MM.1S (cell line): ENCODE measurements at regions not wholly inside any gene's neighbourhood (a gene's known extent, or its start where the extent isn't known, plus 50 kb on each side); places are given as distances from the start of the nearest gene placed in this dataset.

Experiments used
- DNase-seq: peaks from one replicate; pipeline ENCODE4 v3.0.0-alpha.2; 2015
- H2AFZ ChIP-seq: fragments of 300-600 bp; sonication (generic); 2 replicates; pipeline ENCODE4 v1.6.0; 2016; ENCODE audit warnings: antibody characterized with exemption, low read length
- H3F3A ChIP-seq: fragments of 300-600 bp; sonication (generic); 2 replicates; pipeline ENCODE4 v1.6.1; 2016; ENCODE audit warnings: mild to moderate bottlenecking, antibody characterized with exemption, low read length, moderate library complexity, mixed read lengths; ENCODE audit not compliant: insufficient read depth
- H3K27ac ChIP-seq: fragments of 300-600 bp; sonication (generic); 2 replicates; pipeline ENCODE4 v1.5.1; 2016; ENCODE audit warnings: mild to moderate bottlenecking, low read length
- H3K27me3 ChIP-seq: fragments of 300-600 bp; sonication (generic); replicated peaks from 2 replicates; pipeline ENCODE4 v1.6.0; 2016; ENCODE audit warnings: low read length; ENCODE audit not compliant: insufficient read depth
- H3K36me3 ChIP-seq: fragments of 300-600 bp; sonication (generic); replicated peaks from 2 replicates; pipeline ENCODE4 v1.6.1; 2016; ENCODE audit warnings: mild to moderate bottlenecking, low read length, mixed read lengths; ENCODE audit not compliant: insufficient read depth
- H3K4me1 ChIP-seq: fragments of 300-600 bp; sonication (generic); 2 replicates; pipeline ENCODE4 v1.6.1; 2016; ENCODE audit warnings: low read length, mixed read lengths
- H3K4me2 ChIP-seq: fragments of 300-600 bp; sonication (generic); 2 replicates; pipeline ENCODE4 v1.6.0; 2016; ENCODE audit warnings: low read depth, low read length
- H3K4me3 ChIP-seq: fragments of 300-600 bp; sonication (generic); 2 replicates; pipeline ENCODE4 v1.5.1; 2016; ENCODE audit warnings: low read length, mixed read lengths
- H3K79me2 ChIP-seq: fragments of 300-600 bp; sonication (generic); 2 replicates; pipeline ENCODE4 v1.6.1; 2016; ENCODE audit warnings: mixed run types, low read length, mixed read lengths
- H3K9ac ChIP-seq: fragments of 300-600 bp; sonication (generic); 2 replicates; pipeline ENCODE4 v1.6.1; 2016; ENCODE audit warnings: low read length, mixed read lengths
- H3K9me2 ChIP-seq: fragments of 300-600 bp; sonication (generic); replicated peaks from 2 replicates; pipeline ENCODE4 v1.6.1; 2016; ENCODE audit warnings: mild to moderate bottlenecking, low read length, mixed read lengths; ENCODE audit not compliant: insufficient read depth
- H3K9me3 ChIP-seq: fragments of 300-600 bp; sonication (generic); replicated peaks from 2 replicates; pipeline ENCODE4 v1.6.1; 2016; ENCODE audit warnings: mild to moderate bottlenecking, low read length, mixed read lengths; ENCODE audit not compliant: insufficient read depth
- H4K20me1 ChIP-seq: fragments of 300-600 bp; sonication (generic); 2 replicates; pipeline ENCODE4 v1.6.1; 2016; ENCODE audit warnings: mild to moderate bottlenecking, low read length, moderate library complexity, mixed read lengths; ENCODE audit not compliant: insufficient read depth
- EZH2 ChIP-seq: fragments of 300-600 bp; sonication (generic); optimal IDR thresholded peaks from 2 replicates; pipeline ENCODE3; 2017; ENCODE audit warnings: low read depth, mild to moderate bottlenecking, antibody characterized with exemption, low read length, mixed read lengths
- EZH2phosphoT487 ChIP-seq: fragments of 300-600 bp; sonication (generic); IDR thresholded peaks from 2 replicates; pipeline ENCODE4 v1.6.1; 2018; ENCODE audit warnings: antibody characterized with exemption, low read length
- TF ChIP-seq, protein P1 (sequence below): fragments of 300-600 bp; sonication (generic); IDR thresholded peaks from 2 replicates; pipeline ENCODE4 v1.5.1; 2016; ENCODE audit warnings: antibody characterized with exemption, low read length, mixed read lengths

DNA sequence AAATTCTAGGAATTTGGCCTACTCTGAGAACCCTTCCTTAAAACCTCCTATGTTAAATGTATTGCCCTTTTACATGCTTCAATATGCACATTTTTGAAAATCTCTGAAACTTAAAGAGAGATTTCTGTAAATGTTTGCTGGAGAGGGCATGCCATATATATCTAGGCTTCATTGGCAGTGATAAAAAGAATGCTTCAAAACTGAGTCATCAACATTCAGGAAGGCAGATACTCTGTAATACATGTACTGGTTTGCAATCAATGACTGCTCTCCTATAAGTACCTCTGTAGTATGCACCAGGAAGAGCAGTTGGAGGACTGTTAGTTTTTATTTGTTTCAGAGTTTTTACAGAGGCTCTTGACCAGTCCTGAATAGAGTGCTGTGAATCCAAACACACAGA, 739.9 kb downstream of the SLC16A7 start:
- no peak overlapping the region for H2AFZ ChIP-seq
- H3K27me3 ChIP-seq = no peaks in the 10 kb centered on the region
- no peak overlapping the region for H3K27ac ChIP-seq
- H3K4me2 ChIP-seq = no peak overlapping the region
- H3K9me3 ChIP-seq = no peaks in the 10 kb centered on the region
- H3K4me3 ChIP-seq = no peak overlapping the region
- no peaks in the 10 kb centered on the region for H3K36me3 ChIP-seq
- TF ChIP-seq, protein P1, sequence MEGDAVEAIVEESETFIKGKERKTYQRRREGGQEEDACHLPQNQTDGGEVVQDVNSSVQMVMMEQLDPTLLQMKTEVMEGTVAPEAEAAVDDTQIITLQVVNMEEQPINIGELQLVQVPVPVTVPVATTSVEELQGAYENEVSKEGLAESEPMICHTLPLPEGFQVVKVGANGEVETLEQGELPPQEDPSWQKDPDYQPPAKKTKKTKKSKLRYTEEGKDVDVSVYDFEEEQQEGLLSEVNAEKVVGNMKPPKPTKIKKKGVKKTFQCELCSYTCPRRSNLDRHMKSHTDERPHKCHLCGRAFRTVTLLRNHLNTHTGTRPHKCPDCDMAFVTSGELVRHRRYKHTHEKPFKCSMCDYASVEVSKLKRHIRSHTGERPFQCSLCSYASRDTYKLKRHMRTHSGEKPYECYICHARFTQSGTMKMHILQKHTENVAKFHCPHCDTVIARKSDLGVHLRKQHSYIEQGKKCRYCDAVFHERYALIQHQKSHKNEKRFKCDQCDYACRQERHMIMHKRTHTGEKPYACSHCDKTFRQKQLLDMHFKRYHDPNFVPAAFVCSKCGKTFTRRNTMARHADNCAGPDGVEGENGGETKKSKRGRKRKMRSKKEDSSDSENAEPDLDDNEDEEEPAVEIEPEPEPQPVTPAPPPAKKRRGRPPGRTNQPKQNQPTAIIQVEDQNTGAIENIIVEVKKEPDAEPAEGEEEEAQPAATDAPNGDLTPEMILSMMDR = no peak
- TF ChIP-seq EZH2phosphoT487 = no peak
- TF ChIP-seq EZH2 = no peak
- H3K9ac ChIP-seq = no peak overlapping the region
- H3K79me2 ChIP-seq = no peaks in the 10 kb centered on the region
- H4K20me1 ChIP-seq = no peaks in the 10 kb centered on the region
- no peaks in the 10 kb centered on the region for H3K9me2 ChIP-seq
- DNase-seq = no peak
- H3K4me1 ChIP-seq = no peaks in the 10 kb centered on the region
- H3F3A ChIP-seq = no peaks in the 10 kb centered on the region

DNA sequence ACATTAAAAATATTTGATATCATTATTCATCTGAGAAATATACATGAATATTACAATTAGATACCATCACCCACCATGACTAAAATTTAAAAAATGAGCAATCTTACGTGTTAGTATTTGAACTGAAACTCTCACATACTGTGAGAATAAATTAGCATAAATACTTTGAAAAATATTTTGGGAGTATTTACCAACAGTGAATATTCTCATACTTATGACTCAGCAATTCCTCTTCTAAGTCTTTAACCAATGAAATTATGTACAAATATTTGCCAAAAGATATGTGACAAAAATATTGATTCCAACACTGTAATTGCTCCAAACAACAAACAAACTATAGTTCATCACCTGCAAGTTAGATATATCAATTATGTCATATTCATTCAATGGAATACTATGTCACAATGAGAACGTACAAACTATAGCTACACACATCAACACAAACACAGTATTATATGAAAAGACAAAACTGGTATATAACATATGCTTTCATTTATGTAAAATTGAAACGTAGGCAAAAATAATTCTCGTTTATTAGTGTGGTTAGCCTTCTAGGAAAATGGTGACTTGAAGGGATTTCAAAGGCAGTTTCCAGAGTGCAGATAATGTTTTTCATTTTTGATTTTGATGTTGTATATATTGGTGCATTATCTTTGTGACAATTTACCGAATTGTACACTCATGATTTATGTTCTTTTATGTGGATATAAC, 742.2 kb downstream of the SLC16A7 start:
- H3K4me3 ChIP-seq = no peak overlapping the region
- H3K27ac ChIP-seq = no peak overlapping the region
- H3K4me2 ChIP-seq = no peak overlapping the region
- DNase-seq = no peak
- no peaks in the 10 kb centered on the region for H3K4me1 ChIP-seq
- H3K36me3 ChIP-seq = no peaks in the 10 kb centered on the region
- H3K79me2 ChIP-seq = no peaks in the 10 kb centered on the region
- no peaks in the 10 kb centered on the region for H3K9me3 ChIP-seq
- H2AFZ ChIP-seq = no peak overlapping the region
- H3K9ac ChIP-seq = no peak overlapping the region
- no peaks in the 10 kb centered on the region for H3K27me3 ChIP-seq
- TF ChIP-seq EZH2 (no peak), EZH2phosphoT487 (no peak)
- TF ChIP-seq, protein P1 = no peak
- no peaks in the 10 kb centered on the region for H3F3A ChIP-seq
- no peaks in the 10 kb centered on the region for H4K20me1 ChIP-seq
- H3K9me2 ChIP-seq = no peaks in the 10 kb centered on the region

DNA sequence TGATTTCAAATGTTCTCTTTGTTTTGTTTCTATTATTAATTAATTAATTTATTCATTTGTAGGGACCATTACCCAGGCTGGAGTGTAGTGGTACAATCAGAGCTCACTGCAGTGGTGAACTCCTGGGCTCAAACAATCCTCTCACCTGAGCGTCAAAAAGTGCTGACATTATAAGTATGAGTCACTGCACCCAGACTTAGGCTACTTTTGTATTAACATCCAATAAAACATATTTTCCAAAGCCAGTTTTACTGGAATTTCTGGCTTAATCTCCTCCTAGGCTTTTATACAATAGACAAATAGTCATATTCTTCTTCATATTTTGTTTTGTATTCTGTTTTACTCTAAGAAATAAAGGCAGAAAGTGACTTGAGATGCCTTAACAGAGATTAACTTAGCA, 749.6 kb downstream of the SLC16A7 start:
- Histone ChIP-seq H3K4me2 (no peak overlapping the region), H3F3A (no peaks in the 10 kb centered on the region), H4K20me1 (no peaks in the 10 kb centered on the region), H3K4me1 (no peaks in the 10 kb centered on the region), H3K9me2 (no peaks in the 10 kb centered on the region), H3K4me3 (no peak overlapping the region), H3K9me3 (no peaks in the 10 kb centered on the region), H3K79me2 (no peaks in the 10 kb centered on the region), H3K36me3 (no peaks in the 10 kb centered on the region), H3K27me3 (no peaks in the 10 kb centered on the region), H3K27ac (no peak overlapping the region), H2AFZ (no peak overlapping the region), H3K9ac (no peak overlapping the region)
- DNase-seq = no peak
- no peak for TF ChIP-seq EZH2
- TF ChIP-seq EZH2phosphoT487 = no peak
- TF ChIP-seq, protein P1 = no peak
